ENCODE measurements at regions not wholly inside any gene's neighbourhood (a gene's known extent, or its start where the extent isn't known, plus 50 kb on each side); places are given as distances from the start of the nearest gene placed in this dataset.

GRCh38 chr10:44183667-44184632 is 200.9 kb downstream of the CXCL12 start:
- peak; percentile 28 for DNase-seq (ENCODE audit: low read depth)
- no peak overlapping the region for H3K4me3 ChIP-seq (ENCODE audit: control insufficient read depth, low read depth, low read length)
- TF ChIP-seq CTCF (IDR thresholded peaks at IDR 0.05; ENCODE audit: control insufficient read depth, insufficient read depth, low read depth, low read length, missing control alignments): no peak

- DNase-seq (ENCODE audit: low read depth): no peak
Observed at GRCh38 chr10:44182909-44183308, 202.0 kb downstream of the CXCL12 start.

GRCh38 chr10:44180321-44181168 is 204.4 kb downstream of the CXCL12 start:
- H3K4me3 ChIP-seq (ENCODE audit: control insufficient read depth, low read depth, low read length): no peak overlapping the region
- DNase-seq (ENCODE audit: low read depth): peak; percentile 86
- no peak for TF ChIP-seq CTCF (IDR thresholded peaks at IDR 0.05; ENCODE audit: control insufficient read depth, insufficient read depth, low read depth, low read length, missing control alignments)

More at GRCh38 chr10:44182909-44183308, 202.0 kb downstream of the CXCL12 start:
- no peak overlapping the region for H3K4me3 ChIP-seq (ENCODE audit: control insufficient read depth, low read depth, low read length)
- no peak for TF ChIP-seq CTCF (IDR thresholded peaks at IDR 0.05; ENCODE audit: control insufficient read depth, insufficient read depth, low read depth, low read length, missing control alignments)

- no peak for TF ChIP-seq CTCF (IDR thresholded peaks at IDR 0.05; ENCODE audit: control insufficient read depth, insufficient read depth, low read depth, low read length, missing control alignments)
- DNase-seq (ENCODE audit: low read depth): no peak
- no peak overlapping the region for H3K4me3 ChIP-seq (ENCODE audit: control insufficient read depth, low read depth, low read length)
Observed at GRCh38 chr10:44178856-44179255, 206.0 kb downstream of the CXCL12 start.

GRCh38 chr10:44178281-44178680 is 206.6 kb downstream of the CXCL12 start:
- no peak overlapping the region for H3K4me3 ChIP-seq (ENCODE audit: control insufficient read depth, low read depth, low read length)
- no peak for TF ChIP-seq CTCF (IDR thresholded peaks at IDR 0.05; ENCODE audit: control insufficient read depth, insufficient read depth, low read depth, low read length, missing control alignments)
- no peak for DNase-seq (ENCODE audit: low read depth)

- no peak for TF ChIP-seq CTCF (IDR thresholded peaks at IDR 0.05; ENCODE audit: control insufficient read depth, insufficient read depth, low read depth, low read length, missing control alignments)
- H3K4me3 ChIP-seq (ENCODE audit: control insufficient read depth, low read depth, low read length): no peak overlapping the region
- DNase-seq (ENCODE audit: low read depth): no peak
Observed at GRCh38 chr10:44177610-44178009, 207.3 kb downstream of the CXCL12 start.
